GM12878 (cell line): ENCODE measurements at regions not wholly inside any gene's neighbourhood (a gene's known extent, or its start where the extent isn't known, plus 50 kb on each side); places are given as distances from the start of the nearest gene placed in this dataset.

Source experiments
- ATAC-seq: fragments of 200-7000 bp; cut with Tn5 transposase; 3 replicates; pipeline ENCODE4 v1.9.1; 2020; ENCODE audit warnings: mild to moderate bottlenecking, moderate library complexity
- BruUV-seq: library from RNA; stranded (reverse); fragments of 400-500 nt; replicated peaks from 2 replicates; lab custom pipeline; 2021; lab: Mats Ljungman, UMichigan
- CTCF ChIA-PET: fragments of 300-600 bp; sonication (Branson Sonifier 250); formaldehyde crosslinking; extraction: SDS; loops from one replicate; lab custom pipeline; 2021; ENCODE audit warnings: inconsistent platforms; lab: Yijun Ruan, JAX
- POLR2A ChIA-PET: fragments of 350-600 bp; formaldehyde crosslinking; extraction: SDS; loops from one replicate; lab custom pipeline; 2021; ENCODE audit warnings: inconsistent platforms; lab: Charles Lee
- RAD21 ChIA-PET: fragments of 300-600 bp; sonication (Branson Sonifier 250); formaldehyde crosslinking; loops from one replicate; lab custom pipeline; 2023; ENCODE audit warnings: antibody characterized with exemption; ENCODE audit not compliant: unreplicated experiment; lab: Charles Lee
- SMC1A ChIA-PET: fragments of 300-600 bp; sonication (Branson Sonifier 250); formaldehyde crosslinking; loops from one replicate; lab custom pipeline; 2023; ENCODE audit not compliant: unreplicated experiment, uncharacterized antibody; lab: Charles Lee
- DNase-seq: peaks from one replicate; pipeline ENCODE4 v3.0.0-alpha.2; 2011; ENCODE audit warnings: low read depth, low spot score
- FAIRE-seq: peaks from 3 replicates; lab custom pipeline; 2011; peaks lifted over from hg19 to GRCh38; lab: Jason Lieb, UNC
- H2AFZ ChIP-seq: 2 replicates; pipeline ENCODE4 v1.6.0; 2011; ENCODE audit warnings: low read depth, low read length, control low read depth; ENCODE audit not compliant: control insufficient read depth
- H3K27ac ChIP-seq: 2 replicates; pipeline ENCODE4 v1.5.1; 2011; ENCODE audit warnings: control low read depth; ENCODE audit not compliant: control insufficient read depth, insufficient read depth
- H3K27me3 ChIP-seq, 2 experiments: replicated peaks in 1 of 2; 2 replicates each; pipeline versions ENCODE4 v1.6.0 to v1.6.1; 2011; ENCODE audit warnings: low read length in 1 of 2; ENCODE audit not compliant: control insufficient read depth in 2 of 2, insufficient read depth in 2 of 2
- H3K36me3 ChIP-seq, 2 experiments: 2 replicates each; pipeline ENCODE4 v1.5.1; 2011; ENCODE audit warnings: low read length in 1 of 2; ENCODE audit not compliant: control insufficient read depth in 2 of 2, insufficient read depth in 2 of 2
- H3K4me1 ChIP-seq: 2 replicates; pipeline ENCODE4 v1.6.1; 2011; ENCODE audit warnings: mild to moderate bottlenecking, low read length, moderate library complexity, mixed read lengths; ENCODE audit not compliant: control insufficient read depth, insufficient read depth
- H3K4me2 ChIP-seq: 2 replicates; pipeline ENCODE4 v1.6.0; 2011; ENCODE audit warnings: control low read depth; ENCODE audit not compliant: control insufficient read depth, insufficient read depth
- H3K4me3 ChIP-seq: fragments of 200-600 bp; sonication (generic); 2 replicates; pipeline ENCODE4 v1.5.1; 2016
- H3K79me2 ChIP-seq: 2 replicates; pipeline ENCODE4 v1.6.0; 2011; ENCODE audit warnings: low read length; ENCODE audit not compliant: control insufficient read depth, insufficient read depth
- H3K9ac ChIP-seq: 2 replicates; pipeline ENCODE4 v1.8.0; 2011; ENCODE audit warnings: low read length, control low read depth, mixed read lengths; ENCODE audit not compliant: control insufficient read depth, insufficient read depth
- H3K9me3 ChIP-seq: replicated peaks from 3 replicates; pipeline ENCODE4 v1.5.1; 2011; ENCODE audit warnings: mild to moderate bottlenecking, low read length; ENCODE audit not compliant: control insufficient read depth, insufficient read depth
- H4K20me1 ChIP-seq: 2 replicates; pipeline ENCODE4 v1.6.0; 2011; ENCODE audit not compliant: control insufficient read depth, insufficient read depth
- BACH1 ChIP-seq: fragments of 450-650 bp; IDR thresholded peaks from 2 replicates; pipeline ENCODE4 v1.6.1; 2017; ENCODE audit warnings: mild to moderate bottlenecking, borderline replicate concordance
- HSF1 ChIP-seq: fragments of 150-350 bp; IDR thresholded peaks from 2 replicates; pipeline ENCODE4 v1.6.1; 2014; ENCODE audit warnings: mild to moderate bottlenecking, low read depth, low read length
- KDM1A ChIP-seq: fragments of 200-600 bp; sonication (generic); IDR thresholded peaks from 2 replicates; pipeline ENCODE4 v1.6.1; 2016; ENCODE audit warnings: borderline replicate concordance
- NR2C2 ChIP-seq: IDR thresholded peaks from 2 replicates; pipeline ENCODE4 v1.6.1; 2011; ENCODE audit warnings: borderline replicate concordance, low read depth; ENCODE audit not compliant: control insufficient read depth, insufficient read length
- PBX3 ChIP-seq: IDR thresholded peaks from 2 replicates; pipeline ENCODE4 v1.6.1; 2011; ENCODE audit warnings: mild to moderate bottlenecking, low read depth, low read length, moderate library complexity; ENCODE audit not compliant: insufficient replicate concordance
- PKNOX1 ChIP-seq: fragments of 450-650 bp; IDR thresholded peaks from 2 replicates; pipeline ENCODE4 v1.6.1; 2016; ENCODE audit warnings: mild to moderate bottlenecking
- POU2F2 ChIP-seq: IDR thresholded peaks from 3 replicates; pipeline ENCODE4 v1.6.1; 2011; ENCODE audit warnings: low read depth, mild to moderate bottlenecking, low read length, borderline replicate concordance
- SPI1 ChIP-seq: IDR thresholded peaks from 2 replicates; pipeline ENCODE4 v1.6.1; 2011; ENCODE audit warnings: low read depth, mild to moderate bottlenecking, low read length, moderate library complexity, borderline replicate concordance; ENCODE audit not compliant: insufficient read depth
- ZBTB33 ChIP-seq: fragments of 450-650 bp; IDR thresholded peaks from 2 replicates; pipeline ENCODE4 v1.6.1; 2017; ENCODE audit warnings: mild to moderate bottlenecking
- ZNF592 ChIP-seq: fragments of 450-650 bp; IDR thresholded peaks from 2 replicates; pipeline ENCODE4 v1.6.1; 2017; ENCODE audit warnings: mild to moderate bottlenecking, moderate library complexity
- WGBS: methylation state at CpG from one replicate; pipeline ENCODE4 v1.1.6; 2016; ENCODE audit warnings: low lambda C conversion rate; ENCODE audit not compliant: insufficient replicate concordance, insufficient coverage; ENCODE audit errors: missing lambda C conversion rate; 5-methylcytosine and 5-hydroxymethylcytosine counted together
- in situ Hi-C: fragments of 300-500 bp; cut with MboI; formaldehyde crosslinking; loops from 9 replicates; pipeline ENCODE4 v1.14.3; 2018; ENCODE audit warnings: mixed read lengths
- intact Hi-C: fragments of 100-400 bp; cut with micrococcal nuclease; formaldehyde crosslinking; loops from one replicate; pipeline ENCODE4 v1.14.2; 2022; ENCODE audit not compliant: unreplicated experiment

GRCh38 chr3:70564552-70564951 lies 252.1 kb upstream of the MDFIC2 start:
- WGBS = 0% methylated on average over 2 of the region's 3 CpGs
- RAD21 ChIA-PET = no interaction called here
- H3K4me1 ChIP-seq = no peaks in the 10 kb centered on the region
- ATAC-seq (no peak), FAIRE-seq (no peak), DNase-seq (no peak)
- no peaks in the 10 kb centered on the region for H3K79me2 ChIP-seq
- no peak overlapping the region for H3K27ac ChIP-seq
- SMC1A ChIA-PET = no interaction called here
- intact Hi-C loops = no loop called here
- CTCF ChIA-PET = interaction anchor here (2.2 kb wide), 1 partner anchor 14 kb away, joined by 8 read pairs; no protein-coding TSS in a partner anchor
- no peaks in the 10 kb centered on the region for H3K36me3 ChIP-seq
- no peak overlapping the region for H3K9ac ChIP-seq
- no peak overlapping the region for H3K4me2 ChIP-seq
- no peak overlapping the region for H2AFZ ChIP-seq
- POLR2A ChIA-PET = no interaction called here
- no peak overlapping the region for H3K4me3 ChIP-seq
- no peaks in the 10 kb centered on the region for H3K27me3 ChIP-seq
- no peaks in the 10 kb centered on the region for H3K9me3 ChIP-seq
- in situ Hi-C loops = no loop called here
- H4K20me1 ChIP-seq = no peaks in the 10 kb centered on the region
- BruUV-seq = no TSS peak
- TF ChIP-seq ZNF592 = no peak
- no peak for TF ChIP-seq PKNOX1
- TF ChIP-seq POU2F2 = no peak
- TF ChIP-seq BACH1 = no peak
- no peak for TF ChIP-seq HSF1
- no peak for TF ChIP-seq PBX3
- no peak for TF ChIP-seq NR2C2
- TF ChIP-seq SPI1 = no peak
- TF ChIP-seq ZBTB33 = no peak
- no peak for TF ChIP-seq KDM1A
